Spleen (tissue), 11 donors: ENCODE measurements at regions not wholly inside any gene's neighbourhood (a gene's known extent, or its start where the extent isn't known, plus 50 kb on each side); places are given as distances from the start of the nearest gene placed in this dataset.

Experiments used
- DNase-seq: peaks from one replicate; pipeline ENCODE4 v3.0.0-alpha.2; 2020
- H3K27ac ChIP-seq, 8 donors: fragments of 200-600 bp; sonication (generic) in 7 of 8; 1 replicate in 4 of 8; 2 replicates in 4 of 8; pipeline versions ENCODE4 v1.5.0 to v1.8.0; 2016 to 2021; ENCODE audit warnings: inconsistent platforms in 4 of 8, mild to moderate bottlenecking in 4 of 8, moderate library complexity in 1 of 8
- H3K27me3 ChIP-seq, 7 donors: fragments of 200-600 bp; sonication (generic) in 6 of 7; replicated peaks in 1 of 7; 1 replicate in 4 of 7; 2 replicates in 3 of 7; pipeline versions ENCODE4 v1.5.0 to v1.8.0; 2016 to 2021; ENCODE audit warnings: inconsistent platforms in 3 of 7, mild to moderate bottlenecking in 1 of 7
- H3K36me3 ChIP-seq, 6 donors: fragments of 200-600 bp; sonication (generic) in 5 of 6; 1 replicate in 4 of 6; 2 replicates in 2 of 6; pipeline versions ENCODE4 v1.5.0 to v1.8.0; 2016 to 2021; ENCODE audit warnings: inconsistent platforms in 2 of 6
- H3K4me1 ChIP-seq, 6 donors: fragments of 200-600 bp; sonication (generic) in 5 of 6; 1 replicate in 3 of 6; 2 replicates in 3 of 6; pipeline versions ENCODE4 v1.5.0 to v1.8.0; 2016 to 2021; ENCODE audit warnings: inconsistent platforms in 3 of 6
- H3K4me3 ChIP-seq, 8 donors: fragments of 200-600 bp; sonication (generic) in 7 of 8; 1 replicate in 4 of 8; 2 replicates in 4 of 8; pipeline versions ENCODE4 v1.5.0 to v1.8.0; 2016 to 2021; ENCODE audit warnings: inconsistent platforms in 4 of 8, mild to moderate bottlenecking in 4 of 8, moderate library complexity in 2 of 8
- H3K9me3 ChIP-seq, 8 donors: fragments of 200-600 bp; sonication (generic) in 7 of 8; 1 replicate in 4 of 8; 2 replicates in 4 of 8; pipeline versions ENCODE4 v1.5.0 to v1.8.0; 2016 to 2021; ENCODE audit warnings: inconsistent platforms in 4 of 8
- POLR2A ChIP-seq, 3 donors: fragments of 450-650 bp; IDR thresholded peaks; one replicate each; pipeline ENCODE4 v1.5.1; 2017; ENCODE audit warnings: antibody characterized with exemption in 3 of 3, mild to moderate bottlenecking in 1 of 3
- POLR2AphosphoS5 ChIP-seq, 3 donors: sonication (generic); formaldehyde crosslinking; IDR thresholded peaks; one replicate each; pipeline ENCODE4 v1.5.1; 2017; ENCODE audit warnings: antibody characterized with exemption in 3 of 3
- WGBS, 5 donors: extraction: QIAGEN DNeasy Blood & Tissue Kit in 3 of 5; methylation state at CpG; one replicate each; pipeline versions ENCODE4 v1.1.5 to v1.1.7; 2013 to 2018; 5-methylcytosine and 5-hydroxymethylcytosine counted together
- intact Hi-C: fragments of 100-400 bp; cut with DNase I; formaldehyde crosslinking; loops from one replicate; pipeline ENCODE4 v1.15.0; 2023; ENCODE audit warnings: low total_unique reads
- TF ChIP-seq, protein P1 (sequence below), 11 experiments: fragments of 200-600 bp in 7 of 11; fragments of 450-650 bp in 4 of 11; sonication (generic) in 4 of 11; IDR thresholded peaks in 8 of 11; conservative IDR thresholded peaks in 3 of 11; 1 replicate in 7 of 11; 2 replicates in 4 of 11; pipeline versions ENCODE4 v1.4.0 to v1.8.0; 2016 to 2021; ENCODE audit warnings: antibody characterized with exemption in 11 of 11, inconsistent platforms in 4 of 11, mild to moderate bottlenecking in 1 of 11
- donor health status: healthy with polysubstance abuse.
- donor health status: DM: no; HTN: no; CAD: no; lungs with moderate emphysema.
- donor health status: DM: no; HTN: no; CAD: no.
- donor health status: Bipolar disorder and iron deficiency.
- donor health status: healthy.
- donor health status: DM: no; HTN: no; CAD: no.
- donor health status: DM: yes; HTN: yes; CAD: no.

DNA sequence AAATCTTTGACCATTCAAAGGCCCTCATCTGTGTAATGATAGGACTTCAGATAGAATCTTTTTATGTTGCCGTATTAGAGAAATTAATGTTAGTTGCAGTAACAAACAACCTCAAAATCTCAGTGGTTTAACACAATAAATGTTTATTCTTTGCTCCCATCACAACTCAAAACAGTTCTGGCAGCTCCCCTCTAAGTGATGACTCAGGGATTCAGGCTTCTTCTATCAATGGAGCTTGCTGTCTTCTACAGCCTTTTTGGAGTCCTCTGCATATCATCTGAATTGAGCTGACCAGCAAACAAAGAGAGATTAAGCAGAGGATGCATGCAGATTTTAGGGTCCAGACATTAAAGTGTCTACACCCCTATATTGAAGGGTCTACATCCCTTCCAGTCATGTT lies 59.1 kb upstream of the RAB3GAP2 start:
- no peaks in the 10 kb centered on the region for H3K36me3 ChIP-seq
- WGBS, 5 donors, result 87 to 98% (median 96%) methylated on average over 1 of the region's 1 CpG

DNA sequence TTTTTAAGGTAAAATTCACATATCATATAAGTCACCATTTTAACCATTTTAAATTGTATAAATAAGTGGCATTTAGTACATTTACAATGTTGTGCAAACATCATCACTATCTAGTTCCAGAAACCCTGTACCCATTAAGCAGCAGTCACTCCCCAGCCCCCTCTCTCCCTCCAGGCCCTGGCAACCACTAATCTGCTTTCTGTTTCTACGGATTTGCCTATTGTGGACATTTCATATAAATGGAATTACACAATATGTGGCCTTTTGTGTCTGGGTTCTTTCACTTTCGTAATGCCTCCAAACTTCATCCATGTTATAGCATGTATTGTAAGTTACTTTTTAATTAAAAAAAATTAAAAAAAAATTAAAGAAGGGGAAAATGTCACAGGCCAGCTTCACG lies 58.0 kb upstream of the RAB3GAP2 start:
- DNase-seq, result no peak
- H3K27ac ChIP-seq, result no peak overlapping the region
- no peaks in the 10 kb centered on the region for H3K27me3 ChIP-seq
- no peaks in the 10 kb centered on the region for H3K9me3 ChIP-seq
- H3K36me3 ChIP-seq, result no peaks in the 10 kb centered on the region
- TF ChIP-seq POLR2A (IDR thresholded peaks at IDR 0.05) (no peak), POLR2AphosphoS5 (IDR thresholded peaks at IDR 0.05) (no peak)
- TF ChIP-seq, protein P1, sequence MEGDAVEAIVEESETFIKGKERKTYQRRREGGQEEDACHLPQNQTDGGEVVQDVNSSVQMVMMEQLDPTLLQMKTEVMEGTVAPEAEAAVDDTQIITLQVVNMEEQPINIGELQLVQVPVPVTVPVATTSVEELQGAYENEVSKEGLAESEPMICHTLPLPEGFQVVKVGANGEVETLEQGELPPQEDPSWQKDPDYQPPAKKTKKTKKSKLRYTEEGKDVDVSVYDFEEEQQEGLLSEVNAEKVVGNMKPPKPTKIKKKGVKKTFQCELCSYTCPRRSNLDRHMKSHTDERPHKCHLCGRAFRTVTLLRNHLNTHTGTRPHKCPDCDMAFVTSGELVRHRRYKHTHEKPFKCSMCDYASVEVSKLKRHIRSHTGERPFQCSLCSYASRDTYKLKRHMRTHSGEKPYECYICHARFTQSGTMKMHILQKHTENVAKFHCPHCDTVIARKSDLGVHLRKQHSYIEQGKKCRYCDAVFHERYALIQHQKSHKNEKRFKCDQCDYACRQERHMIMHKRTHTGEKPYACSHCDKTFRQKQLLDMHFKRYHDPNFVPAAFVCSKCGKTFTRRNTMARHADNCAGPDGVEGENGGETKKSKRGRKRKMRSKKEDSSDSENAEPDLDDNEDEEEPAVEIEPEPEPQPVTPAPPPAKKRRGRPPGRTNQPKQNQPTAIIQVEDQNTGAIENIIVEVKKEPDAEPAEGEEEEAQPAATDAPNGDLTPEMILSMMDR (IDR thresholded peaks at IDR 0.05 in 8 of 11, conservative IDR thresholded peaks at IDR 0.05 in 3 of 11), result no peak
- intact Hi-C loops, result no loop called here
- H3K4me1 ChIP-seq, result no peaks in the 10 kb centered on the region
- no peak overlapping the region for H3K4me3 ChIP-seq
- 63 to 81% (median 66%) methylated on average over 3 of the region's 3 CpGs for WGBS, 5 donors

More for the DNA sequence above, 59.1 kb upstream of the RAB3GAP2 start:
- Histone ChIP-seq H3K27ac (no peak overlapping the region), H3K4me3 (no peak overlapping the region), H3K4me1 (no peaks in the 10 kb centered on the region), H3K27me3 (no peaks in the 10 kb centered on the region), H3K9me3 (no peaks in the 10 kb centered on the region)
- intact Hi-C loops, result no loop called here
- TF ChIP-seq, protein P1 (IDR thresholded peaks at IDR 0.05 in 8 of 11, conservative IDR thresholded peaks at IDR 0.05 in 3 of 11), result no peak
- TF ChIP-seq POLR2A (IDR thresholded peaks at IDR 0.05), result no peak
- TF ChIP-seq POLR2AphosphoS5 (IDR thresholded peaks at IDR 0.05), result no peak
- no peak for DNase-seq

DNA sequence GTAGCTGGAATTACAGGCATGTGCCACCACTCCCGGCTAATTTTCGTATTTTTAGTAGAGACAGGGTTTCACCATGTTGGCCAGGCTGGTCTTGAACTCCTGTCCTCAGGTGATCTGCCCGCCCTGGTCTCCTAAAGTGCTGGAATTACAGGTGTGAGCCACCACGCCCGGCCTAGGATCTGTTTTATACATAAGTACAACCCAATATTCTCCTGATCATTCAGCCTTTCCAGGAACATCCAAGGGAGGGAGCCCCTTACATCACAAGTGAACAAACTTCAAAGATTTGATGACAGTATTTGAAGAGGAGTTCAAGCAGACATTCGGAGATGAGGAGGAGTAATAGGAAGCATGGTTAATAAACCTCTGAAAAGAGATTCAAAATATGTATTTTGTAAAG lies 54.9 kb upstream of the RAB3GAP2 start:
- Histone ChIP-seq H3K4me1 (no peaks in the 10 kb centered on the region), H3K27me3 (no peaks in the 10 kb centered on the region), H3K27ac (no peak overlapping the region), H3K9me3 (no peaks in the 10 kb centered on the region), H3K4me3 (no peak overlapping the region), H3K36me3 (no peaks in the 10 kb centered on the region)
- 82 to 93% (median 85%) methylated on average over 6 of the region's 6 CpGs for WGBS, 5 donors
- DNase-seq, result no peak
- TF ChIP-seq POLR2AphosphoS5 (IDR thresholded peaks at IDR 0.05), result no peak
- TF ChIP-seq, protein P1 (IDR thresholded peaks at IDR 0.05 in 8 of 11, conservative IDR thresholded peaks at IDR 0.05 in 3 of 11), result no peak
- no peak for TF ChIP-seq POLR2A (IDR thresholded peaks at IDR 0.05)
- intact Hi-C loops, result no loop called here

DNA sequence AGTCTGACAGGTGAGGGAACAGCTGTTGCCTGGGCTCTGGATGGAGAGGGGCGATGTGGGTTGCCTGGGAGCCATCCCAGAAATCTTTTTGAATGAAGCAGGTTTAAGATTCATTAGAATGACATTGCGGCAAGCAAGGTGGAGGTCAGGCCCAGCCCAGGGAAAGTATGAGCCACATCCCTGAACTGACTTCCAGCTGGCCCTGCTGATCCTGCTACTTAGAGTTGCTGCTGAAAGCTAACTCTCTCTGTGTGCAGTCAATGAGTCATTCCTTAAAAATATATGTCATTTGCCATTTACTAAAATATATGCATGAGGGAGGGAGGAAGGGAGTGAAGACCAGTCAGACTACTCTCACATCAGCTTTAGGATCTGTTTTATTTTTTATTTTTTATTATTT lies 54.3 kb upstream of the RAB3GAP2 start:
- Histone ChIP-seq H3K36me3 (no peaks in the 10 kb centered on the region), H3K4me3 (no peak overlapping the region), H3K4me1 (no peaks in the 10 kb centered on the region), H3K27ac (no peak overlapping the region), H3K9me3 (no peaks in the 10 kb centered on the region), H3K27me3 (no peaks in the 10 kb centered on the region)
- TF ChIP-seq, protein P1 (IDR thresholded peaks at IDR 0.05 in 8 of 11, conservative IDR thresholded peaks at IDR 0.05 in 3 of 11), result no peak
- TF ChIP-seq POLR2A (IDR thresholded peaks at IDR 0.05), result no peak
- TF ChIP-seq POLR2AphosphoS5 (IDR thresholded peaks at IDR 0.05), result no peak
- WGBS, 5 donors, result 85 to 98% (median 94%) methylated on average over 2 of the region's 2 CpGs
- no peak for DNase-seq
- intact Hi-C loops, result no loop called here
